Nephron (organoid): ENCODE measurements at regions not wholly inside any gene's neighbourhood (a gene's known extent, or its start where the extent isn't known, plus 50 kb on each side); places are given as distances from the start of the nearest gene placed in this dataset.

ENCODE experiments used
- H3K27ac Mint-ChIP-seq, 3 experiments: 2 replicates each; pipeline ENCODE4 v1.8.0; 2020; ENCODE audit warnings: mixed read lengths in 3 of 3, mild to moderate bottlenecking in 2 of 3, moderate library complexity in 1 of 3
- H3K27me3 Mint-ChIP-seq: 2 replicates; pipeline ENCODE4 v1.8.0; 2021; ENCODE audit warnings: low read depth, mild to moderate bottlenecking, moderate library complexity, mixed read lengths
- H3K36me3 Mint-ChIP-seq: 2 replicates; pipeline ENCODE4 v1.8.0; 2020; ENCODE audit warnings: low read depth, mixed read lengths
- H3K4me1 Mint-ChIP-seq: 2 replicates; pipeline ENCODE4 v1.8.0; 2020; ENCODE audit warnings: mixed read lengths
- H3K4me3 Mint-ChIP-seq, 3 experiments: 2 replicates each; pipeline ENCODE4 v1.8.0; 2020; ENCODE audit warnings: mild to moderate bottlenecking in 3 of 3, mixed read lengths in 3 of 3, moderate library complexity in 2 of 3
- H3K9me3 Mint-ChIP-seq: 2 replicates; pipeline ENCODE4 v1.8.0; 2020; ENCODE audit warnings: mixed read lengths
- TF ChIP-seq, protein P1 (sequence below), 3 experiments: fragments of 200-600 bp; sonication (generic); IDR thresholded peaks; one replicate each; pipeline ENCODE4 v1.5.0; 2021; ENCODE audit warnings: antibody characterized with exemption in 3 of 3; ENCODE audit not compliant: unreplicated experiment in 3 of 3

DNA sequence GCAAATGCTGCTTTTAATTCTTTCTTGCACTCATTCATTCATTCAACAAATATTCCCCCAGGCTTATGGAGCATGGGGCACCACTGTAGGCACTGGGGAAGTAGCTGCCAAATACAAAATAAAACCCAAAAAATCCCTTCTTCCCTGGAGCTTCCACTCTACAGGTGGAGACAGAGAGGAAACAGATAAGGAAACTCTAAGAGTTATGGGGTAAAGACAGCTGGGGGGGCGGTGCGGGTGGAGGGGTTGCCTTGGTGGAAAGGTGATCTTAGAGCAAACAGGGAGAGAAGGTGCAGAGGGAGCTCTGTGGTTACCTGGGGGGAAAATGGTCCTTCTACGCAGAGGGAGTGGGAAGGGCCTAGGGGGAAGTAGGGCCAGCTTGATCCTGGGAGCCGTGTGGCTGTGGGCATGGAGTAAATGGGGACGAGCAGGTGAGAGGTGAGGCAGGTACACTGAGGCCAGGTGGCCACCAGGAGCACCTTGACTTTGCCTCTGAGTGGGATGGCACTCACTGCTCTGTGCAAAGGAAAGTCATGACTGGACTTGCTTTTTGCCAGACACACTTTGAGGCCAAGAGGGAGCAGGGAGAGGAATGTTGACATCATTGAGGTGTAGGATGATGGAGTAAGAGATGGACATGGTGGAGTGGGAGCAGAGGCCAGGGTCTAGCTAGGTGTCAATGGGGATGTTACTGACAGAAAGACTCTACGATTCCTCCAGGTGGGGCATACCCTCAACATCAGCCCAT lies 152.0 kb downstream of the ETS2 start:
- Mint-ChIP-seq H3K4me3 (no peak overlapping the region), H3K27me3 (peaks cover 10% of the 10 kb centered on the region), H3K36me3 (peaks cover 8% of the 10 kb centered on the region), H3K27ac (peak overlapping the region; percentile 96 to 99 (median 97)), H3K4me1 (peaks cover 39% of the 10 kb centered on the region), H3K9me3 (peaks cover 21% of the 10 kb centered on the region)
- TF ChIP-seq, protein P1, sequence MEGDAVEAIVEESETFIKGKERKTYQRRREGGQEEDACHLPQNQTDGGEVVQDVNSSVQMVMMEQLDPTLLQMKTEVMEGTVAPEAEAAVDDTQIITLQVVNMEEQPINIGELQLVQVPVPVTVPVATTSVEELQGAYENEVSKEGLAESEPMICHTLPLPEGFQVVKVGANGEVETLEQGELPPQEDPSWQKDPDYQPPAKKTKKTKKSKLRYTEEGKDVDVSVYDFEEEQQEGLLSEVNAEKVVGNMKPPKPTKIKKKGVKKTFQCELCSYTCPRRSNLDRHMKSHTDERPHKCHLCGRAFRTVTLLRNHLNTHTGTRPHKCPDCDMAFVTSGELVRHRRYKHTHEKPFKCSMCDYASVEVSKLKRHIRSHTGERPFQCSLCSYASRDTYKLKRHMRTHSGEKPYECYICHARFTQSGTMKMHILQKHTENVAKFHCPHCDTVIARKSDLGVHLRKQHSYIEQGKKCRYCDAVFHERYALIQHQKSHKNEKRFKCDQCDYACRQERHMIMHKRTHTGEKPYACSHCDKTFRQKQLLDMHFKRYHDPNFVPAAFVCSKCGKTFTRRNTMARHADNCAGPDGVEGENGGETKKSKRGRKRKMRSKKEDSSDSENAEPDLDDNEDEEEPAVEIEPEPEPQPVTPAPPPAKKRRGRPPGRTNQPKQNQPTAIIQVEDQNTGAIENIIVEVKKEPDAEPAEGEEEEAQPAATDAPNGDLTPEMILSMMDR (IDR thresholded peaks at IDR 0.05; ENCODE audit: unreplicated experiment in 3 of 3) = no peak

DNA sequence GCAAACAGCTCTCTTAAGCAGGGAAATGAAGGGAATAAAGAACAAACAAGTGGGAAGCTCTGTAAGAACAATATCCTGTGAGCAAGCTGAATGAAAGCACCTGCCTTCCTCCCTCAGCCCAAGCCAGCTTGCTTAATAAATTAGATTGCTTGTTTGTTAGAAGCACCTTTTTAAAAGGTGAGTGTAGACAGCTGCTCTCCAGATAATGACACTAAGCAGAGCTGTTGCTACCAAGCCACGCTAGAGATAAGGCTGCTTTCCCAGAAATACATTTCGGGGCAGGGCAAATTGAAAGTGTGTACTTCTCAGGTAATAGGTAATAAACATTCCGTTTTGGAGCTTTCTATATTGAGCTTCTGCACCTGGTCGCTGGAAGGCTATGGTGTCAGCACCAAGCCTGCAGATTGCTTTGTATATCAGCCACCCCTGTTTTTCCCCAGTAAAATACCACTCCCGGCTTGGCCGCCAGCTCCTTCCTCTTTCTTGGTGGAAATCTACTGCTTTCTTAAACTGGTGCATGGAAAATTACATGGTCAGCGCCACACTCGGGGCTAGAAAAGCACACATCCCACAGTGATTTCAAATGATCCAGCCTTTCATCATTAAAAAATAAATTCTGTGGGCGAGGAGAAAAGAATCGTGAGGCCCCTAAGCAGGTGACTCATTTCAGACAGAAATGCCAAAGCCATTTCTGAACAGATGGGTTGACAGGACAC lies 151.3 kb downstream of the ETS2 start:
- peaks cover 10% of the 10 kb centered on the region for H3K27me3 Mint-ChIP-seq
- peak overlapping the region; percentile 80 to 99 (median 96) for H3K27ac Mint-ChIP-seq
- peaks cover 3% of the 10 kb centered on the region for H3K36me3 Mint-ChIP-seq
- TF ChIP-seq, protein P1 (IDR thresholded peaks at IDR 0.05; ENCODE audit: unreplicated experiment in 3 of 3) = no peak
- H3K9me3 Mint-ChIP-seq = peaks cover 15% of the 10 kb centered on the region
- H3K4me1 Mint-ChIP-seq = peaks cover 39% of the 10 kb centered on the region
- H3K4me3 Mint-ChIP-seq = peak overlapping the region in 1 of 3 experiments; percentile 35

DNA sequence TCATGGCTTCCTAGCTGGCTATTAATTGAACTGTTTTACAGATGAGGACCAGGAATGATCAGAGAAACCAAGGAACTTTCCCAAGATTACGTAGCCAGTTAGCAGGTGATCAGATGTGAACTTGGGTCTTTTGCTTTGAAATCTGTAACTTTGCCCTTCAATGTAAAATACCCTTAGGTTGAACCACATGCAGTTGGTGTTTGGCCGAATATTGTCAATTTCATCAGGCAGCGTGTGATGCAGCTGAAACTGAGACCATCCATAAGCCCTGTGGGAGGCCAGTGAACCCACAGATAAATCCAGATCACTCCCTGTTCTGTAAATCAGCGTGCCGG lies 150.8 kb downstream of the ETS2 start:
- H3K4me3 Mint-ChIP-seq = peak overlapping the region in 1 of 3 experiments; percentile 35
- peaks cover 3% of the 10 kb centered on the region for H3K36me3 Mint-ChIP-seq
- H3K27me3 Mint-ChIP-seq = peaks cover 10% of the 10 kb centered on the region
- TF ChIP-seq, protein P1 (IDR thresholded peaks at IDR 0.05; ENCODE audit: unreplicated experiment in 3 of 3) = no peak
- H3K27ac Mint-ChIP-seq = peak overlapping the region; percentile 80 to 99 (median 96)
- peaks cover 39% of the 10 kb centered on the region for H3K4me1 Mint-ChIP-seq
- peaks cover 10% of the 10 kb centered on the region for H3K9me3 Mint-ChIP-seq

DNA sequence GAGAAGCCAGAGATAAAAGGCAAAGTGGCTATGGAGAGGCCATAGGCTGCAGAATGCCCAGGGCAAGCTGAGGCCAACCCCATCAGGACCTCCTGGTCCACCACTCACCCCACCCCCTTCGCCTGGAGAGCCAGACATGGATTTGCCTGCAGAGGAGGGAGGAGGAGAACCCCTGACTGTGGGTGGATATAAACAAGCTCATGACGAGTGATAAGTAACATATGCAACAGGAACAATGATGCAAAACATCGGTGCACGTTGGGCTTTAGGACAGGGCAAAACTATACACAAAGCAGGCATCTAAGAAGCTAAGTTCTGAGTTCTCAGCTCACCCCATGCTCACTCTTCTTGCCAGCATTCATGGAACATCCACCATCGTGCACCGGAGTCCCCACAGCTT lies 150.3 kb downstream of the ETS2 start:
- H3K9me3 Mint-ChIP-seq = peaks cover 9% of the 10 kb centered on the region
- no peak overlapping the region for H3K4me3 Mint-ChIP-seq
- peak overlapping the region in 2 of 3 experiments; percentile 30 to 99 for H3K27ac Mint-ChIP-seq
- peaks cover 10% of the 10 kb centered on the region for H3K27me3 Mint-ChIP-seq
- peaks cover 3% of the 10 kb centered on the region for H3K36me3 Mint-ChIP-seq
- H3K4me1 Mint-ChIP-seq = peaks cover 38% of the 10 kb centered on the region
- TF ChIP-seq, protein P1 (IDR thresholded peaks at IDR 0.05; ENCODE audit: unreplicated experiment in 3 of 3) = no peak

GRCh38 chr21:38955495-38955894 lies 149.8 kb downstream of the ETS2 start:
- H3K4me1 Mint-ChIP-seq = peaks cover 33% of the 10 kb centered on the region
- H3K27ac Mint-ChIP-seq = no peak overlapping the region
- peaks cover 3% of the 10 kb centered on the region for H3K36me3 Mint-ChIP-seq
- no peak overlapping the region for H3K4me3 Mint-ChIP-seq
- H3K27me3 Mint-ChIP-seq = peaks cover 10% of the 10 kb centered on the region
- TF ChIP-seq, protein P1 (IDR thresholded peaks at IDR 0.05; ENCODE audit: unreplicated experiment in 3 of 3) = no peak
- H3K9me3 Mint-ChIP-seq = peaks cover 8% of the 10 kb centered on the region
